HG03045 (cell line): ENCODE measurements at regions not wholly inside any gene's neighbourhood (a gene's known extent, or its start where the extent isn't known, plus 50 kb on each side); places are given as distances from the start of the nearest gene placed in this dataset.
"Not testable (repeated sequence)": the region's sequence is repeated elsewhere in the genome, so short reads cannot be mapped to it uniquely, and the experiment has no call there.

Experiments used
- ATAC-seq: cut with Tn5 transposase; IDR thresholded peaks from one replicate; pipeline ENCODE4 v1.9.1; 2021; ENCODE audit warnings: mild to moderate bottlenecking, moderate library complexity; ENCODE audit not compliant: unreplicated experiment

- ATAC-seq: no peak
Observed at GRCh38 chr12:61531195-61531594, 729.0 kb upstream of the USP15 start.

- ATAC-seq: no peak
Observed at GRCh38 chr12:61536117-61536516, 724.1 kb upstream of the USP15 start.

GRCh38 chr12:61536525-61536924, 723.7 kb upstream of the USP15 start:
- ATAC-seq: no peak

- no peak for ATAC-seq
Observed at GRCh38 chr12:61538951-61539350, 721.3 kb upstream of the USP15 start.

GRCh38 chr12:61542551-61542950, 717.7 kb upstream of the USP15 start:
- no peak for ATAC-seq

GRCh38 chr12:61546296-61546695, 713.9 kb upstream of the USP15 start:
- ATAC-seq: no peak

- ATAC-seq: no peak
Observed at GRCh38 chr12:61553091-61553490, 707.1 kb upstream of the USP15 start.

GRCh38 chr12:61554268-61555008, 705.8 kb upstream of the USP15 start:
- ATAC-seq: no peak

- no peak for ATAC-seq
Observed at GRCh38 chr12:61563665-61564450, 696.3 kb upstream of the USP15 start.

- ATAC-seq: no peak
Observed at GRCh38 chr12:61564466-61564865, 695.7 kb upstream of the USP15 start.

GRCh38 chr12:61566183-61566582, 694.0 kb upstream of the USP15 start:
- ATAC-seq: no peak

- no peak for ATAC-seq
Observed at GRCh38 chr12:61574339-61574738, 685.9 kb upstream of the USP15 start.

- no peak for ATAC-seq
Observed at GRCh38 chr12:61584943-61585342, 675.3 kb upstream of the USP15 start.

GRCh38 chr12:61590864-61591263, 669.3 kb upstream of the USP15 start:
- ATAC-seq: not testable (repeated sequence)

- ATAC-seq: no peak
Observed at GRCh38 chr12:61610143-61610542, 650.1 kb upstream of the USP15 start.

GRCh38 chr12:61629702-61630101, 630.5 kb upstream of the USP15 start:
- no peak for ATAC-seq

GRCh38 chr12:61646639-61647038, 613.6 kb upstream of the USP15 start:
- no peak for ATAC-seq

- ATAC-seq: no peak
Observed at GRCh38 chr12:61647566-61647965, 612.6 kb upstream of the USP15 start.

- no peak for ATAC-seq
Observed at GRCh38 chr12:61652265-61652664, 607.9 kb upstream of the USP15 start.

- ATAC-seq: no peak
Observed at GRCh38 chr12:61654698-61655097, 605.5 kb upstream of the USP15 start.

GRCh38 chr12:61655241-61655640, 605.0 kb upstream of the USP15 start:
- no peak for ATAC-seq

GRCh38 chr12:61667676-61668075, 592.5 kb upstream of the USP15 start:
- no peak for ATAC-seq
